ENCODE measurements at regions not wholly inside any gene's neighbourhood (a gene's known extent, or its start where the extent isn't known, plus 50 kb on each side); places are given as distances from the start of the nearest gene placed in this dataset.

DNA sequence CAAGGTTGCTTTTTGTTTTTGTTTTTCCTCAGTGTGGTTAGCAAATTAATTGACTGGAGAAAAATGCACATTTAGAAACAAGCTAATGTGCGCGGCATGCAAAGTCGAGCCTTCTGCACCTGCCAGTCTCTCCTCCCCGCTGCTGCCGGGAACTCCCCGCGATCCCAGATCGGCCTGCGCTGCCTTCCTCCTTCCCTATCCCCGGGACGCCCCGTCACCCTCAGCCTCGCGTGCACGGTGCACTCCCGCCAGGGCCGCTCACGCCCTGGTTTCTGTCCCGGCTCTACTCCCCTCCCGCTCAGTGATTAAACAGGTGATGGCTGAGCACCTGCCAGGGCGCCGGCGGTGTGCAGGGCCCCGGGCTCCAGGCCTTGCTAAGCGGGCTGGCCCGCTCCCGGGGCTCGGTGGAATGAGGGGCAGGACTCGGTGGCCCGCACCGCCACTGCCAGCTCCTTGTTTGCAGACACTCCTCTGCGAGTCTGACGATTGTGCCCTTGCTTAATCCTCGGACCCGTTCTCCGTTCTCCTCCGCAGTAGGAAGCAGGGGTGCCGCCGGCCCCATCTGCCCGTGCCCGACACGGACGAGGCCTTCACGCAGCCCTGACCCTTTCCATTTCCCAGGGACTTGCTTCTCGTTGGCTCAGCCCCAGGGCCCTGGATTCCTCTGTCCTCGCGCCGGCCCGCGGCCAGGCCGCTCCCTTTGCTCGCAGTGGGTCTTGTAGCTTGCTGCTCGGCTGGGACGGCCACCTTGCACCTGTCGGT is 143.4 kb downstream of the TRIML1 start:
- peak overlapping the region; percentile 69 for H3K4me3 ChIP-seq (ENCODE audit: low read depth, low read length)
- H3K79me2 ChIP-seq (ENCODE audit: control insufficient read depth, insufficient read depth, low read length, unreplicated experiment): no peaks in the 10 kb centered on the region
- peaks cover 14% of the 10 kb centered on the region; the same call in 1 of the 2 replicates for H3K27me3 ChIP-seq (ENCODE audit: insufficient read depth, low read length)
- H3K4me1 ChIP-seq (ENCODE audit: control insufficient read depth, insufficient read depth, low read length, unreplicated experiment): no peaks in the 10 kb centered on the region
- peak overlapping the region; percentile 38 for H2AFZ ChIP-seq (ENCODE audit: low read length, unreplicated experiment)
- H3K27ac ChIP-seq (ENCODE audit: low read depth, low read length): no peak overlapping the region
- no peaks in the 10 kb centered on the region for H3K36me3 ChIP-seq (ENCODE audit: insufficient read depth, low read length)

- Histone ChIP-seq H3K4me3 (ENCODE audit: low read depth, low read length) (no peak overlapping the region), H3K79me2 (ENCODE audit: control insufficient read depth, insufficient read depth, low read length, unreplicated experiment) (no peaks in the 10 kb centered on the region), H3K36me3 (ENCODE audit: insufficient read depth, low read length) (no peaks in the 10 kb centered on the region), H3K27ac (ENCODE audit: low read depth, low read length) (no peak overlapping the region), H2AFZ (ENCODE audit: low read length, unreplicated experiment) (no peak overlapping the region), H3K4me1 (ENCODE audit: control insufficient read depth, insufficient read depth, low read length, unreplicated experiment) (no peaks in the 10 kb centered on the region), H3K27me3 (ENCODE audit: insufficient read depth, low read length) (peaks cover 11% of the 10 kb centered on the region; the same call in 1 of the 2 replicates)
These were observed 148.1 kb downstream of the TRIML1 start for GRCh38 chr4:188287169-188287894.

GRCh38 chr4:188289531-188290125 is 150.4 kb downstream of the TRIML1 start:
- H3K79me2 ChIP-seq (ENCODE audit: control insufficient read depth, insufficient read depth, low read length, unreplicated experiment): no peaks in the 10 kb centered on the region
- H2AFZ ChIP-seq (ENCODE audit: low read length, unreplicated experiment): no peak overlapping the region
- H3K27ac ChIP-seq (ENCODE audit: low read depth, low read length): no peak overlapping the region
- no peaks in the 10 kb centered on the region for H3K4me1 ChIP-seq (ENCODE audit: control insufficient read depth, insufficient read depth, low read length, unreplicated experiment)
- no peaks in the 10 kb centered on the region for H3K27me3 ChIP-seq (ENCODE audit: insufficient read depth, low read length)
- no peak overlapping the region for H3K4me3 ChIP-seq (ENCODE audit: low read depth, low read length)
- no peaks in the 10 kb centered on the region for H3K36me3 ChIP-seq (ENCODE audit: insufficient read depth, low read length)

DNA sequence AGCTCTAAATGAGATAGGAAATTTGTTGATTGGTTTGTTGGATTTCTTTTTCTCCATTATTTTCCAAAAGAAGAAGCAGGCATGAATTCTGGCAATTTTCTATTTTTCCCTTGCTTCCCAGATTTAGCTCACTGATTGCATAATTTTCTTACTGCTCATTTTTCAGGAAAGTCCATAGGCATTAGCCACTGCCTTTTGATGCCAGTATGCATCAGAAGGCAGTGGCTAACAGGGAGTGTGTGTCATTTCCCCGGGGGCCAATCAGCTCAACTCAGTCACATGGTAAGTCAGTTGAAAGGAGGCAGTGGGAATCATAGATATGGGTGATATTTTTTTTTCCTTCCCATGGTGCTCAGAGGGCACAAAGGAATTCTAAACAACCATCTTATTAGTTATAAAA is 156.7 kb downstream of the TRIML1 start:
- peak overlapping the region; percentile 70 for H3K27ac ChIP-seq (ENCODE audit: low read depth, low read length)
- H2AFZ ChIP-seq (ENCODE audit: low read length, unreplicated experiment): no peak overlapping the region
- H3K27me3 ChIP-seq (ENCODE audit: insufficient read depth, low read length): no peaks in the 10 kb centered on the region
- no peaks in the 10 kb centered on the region for H3K79me2 ChIP-seq (ENCODE audit: control insufficient read depth, insufficient read depth, low read length, unreplicated experiment)
- H3K36me3 ChIP-seq (ENCODE audit: insufficient read depth, low read length): no peaks in the 10 kb centered on the region
- H3K4me1 ChIP-seq (ENCODE audit: control insufficient read depth, insufficient read depth, low read length, unreplicated experiment): peaks cover 27% of the 10 kb centered on the region
- H3K4me3 ChIP-seq (ENCODE audit: low read depth, low read length): peak overlapping the region; percentile 10; the same call in 1 of the 2 replicates

DNA sequence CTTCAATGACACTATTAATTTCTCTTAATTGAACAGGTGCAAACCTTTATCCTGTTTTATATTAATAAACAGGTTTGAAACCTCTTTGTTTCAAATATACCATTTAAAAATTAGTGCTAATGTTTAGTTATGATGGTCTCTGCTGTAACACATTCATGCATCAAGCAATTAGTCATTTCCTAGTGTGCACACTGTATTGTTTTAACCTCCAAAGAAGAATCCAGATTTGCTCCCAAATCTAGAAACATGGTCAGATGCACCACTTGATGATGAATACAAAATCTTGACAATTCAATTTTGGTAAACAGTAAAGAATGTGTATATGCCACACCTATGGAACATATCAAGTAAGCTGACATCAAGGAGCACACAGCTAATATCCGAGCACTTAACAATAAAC is 157.1 kb downstream of the TRIML1 start:
- Histone ChIP-seq H3K27ac (ENCODE audit: low read depth, low read length) (peak overlapping the region; percentile 70), H3K27me3 (ENCODE audit: insufficient read depth, low read length) (no peaks in the 10 kb centered on the region), H3K36me3 (ENCODE audit: insufficient read depth, low read length) (no peaks in the 10 kb centered on the region), H3K4me3 (ENCODE audit: low read depth, low read length) (peak overlapping the region; percentile 27; the same call in 1 of the 2 replicates), H2AFZ (ENCODE audit: low read length, unreplicated experiment) (no peak overlapping the region), H3K79me2 (ENCODE audit: control insufficient read depth, insufficient read depth, low read length, unreplicated experiment) (no peaks in the 10 kb centered on the region), H3K4me1 (ENCODE audit: control insufficient read depth, insufficient read depth, low read length, unreplicated experiment) (peaks cover 27% of the 10 kb centered on the region)

- peaks cover 27% of the 10 kb centered on the region for H3K4me1 ChIP-seq (ENCODE audit: control insufficient read depth, insufficient read depth, low read length, unreplicated experiment)
- H3K79me2 ChIP-seq (ENCODE audit: control insufficient read depth, insufficient read depth, low read length, unreplicated experiment): no peaks in the 10 kb centered on the region
- peak overlapping the region; percentile 34; the same call in 1 of the 2 replicates for H3K27ac ChIP-seq (ENCODE audit: low read depth, low read length)
- H3K27me3 ChIP-seq (ENCODE audit: insufficient read depth, low read length): no peaks in the 10 kb centered on the region
- H3K4me3 ChIP-seq (ENCODE audit: low read depth, low read length): no peak overlapping the region
- H3K36me3 ChIP-seq (ENCODE audit: insufficient read depth, low read length): no peaks in the 10 kb centered on the region
- no peak overlapping the region for H2AFZ ChIP-seq (ENCODE audit: low read length, unreplicated experiment)
These were observed 158.6 kb downstream of the TRIML1 start for GRCh38 chr4:188297873-188298272.

DNA sequence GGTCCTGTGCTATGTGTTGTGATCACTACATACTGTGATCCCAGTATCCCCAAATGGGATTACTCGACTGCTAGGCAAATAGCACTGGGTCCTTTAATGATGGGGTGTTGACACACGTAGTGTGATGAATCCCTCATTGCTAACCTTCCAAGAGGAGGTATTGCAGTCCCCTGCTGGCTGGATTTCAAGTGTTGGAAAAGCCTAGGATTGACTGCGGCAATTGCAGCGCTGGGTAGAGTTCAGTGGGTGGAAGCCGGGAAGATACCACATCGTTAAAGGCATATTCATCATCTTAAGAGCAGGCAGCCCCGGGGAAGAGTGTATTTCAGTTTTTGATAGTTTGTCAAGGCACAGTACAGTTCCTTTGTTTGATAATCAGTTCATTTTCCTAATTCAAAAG is 159.9 kb downstream of the TRIML1 start:
- no peaks in the 10 kb centered on the region for H3K27me3 ChIP-seq (ENCODE audit: insufficient read depth, low read length)

DNA sequence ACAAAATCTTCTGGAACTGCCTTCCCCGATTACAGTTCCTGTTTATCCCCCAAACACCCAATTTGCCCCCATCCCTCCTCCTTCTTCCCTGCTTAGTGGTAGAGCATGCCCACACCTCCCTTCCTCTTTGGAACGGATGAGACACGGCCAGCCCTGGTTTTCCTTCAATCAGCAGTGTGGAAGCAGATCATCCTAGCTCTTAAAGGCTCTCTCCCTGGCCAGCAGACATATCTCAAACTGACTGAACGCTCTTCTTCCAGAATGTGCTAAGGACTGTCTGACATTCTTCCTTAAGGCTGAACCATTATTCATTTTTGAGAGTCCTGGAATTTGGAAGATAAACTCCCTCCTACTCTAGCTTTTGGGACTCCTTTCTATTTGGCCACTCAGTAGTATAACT is 161.1 kb downstream of the TRIML1 start:
- Histone ChIP-seq H3K4me1 (ENCODE audit: control insufficient read depth, insufficient read depth, low read length, unreplicated experiment) (peaks cover 22% of the 10 kb centered on the region), H3K79me2 (ENCODE audit: control insufficient read depth, insufficient read depth, low read length, unreplicated experiment) (no peaks in the 10 kb centered on the region), H3K27ac (ENCODE audit: low read depth, low read length) (no peak overlapping the region), H3K27me3 (ENCODE audit: insufficient read depth, low read length) (no peaks in the 10 kb centered on the region), H2AFZ (ENCODE audit: low read length, unreplicated experiment) (no peak overlapping the region), H3K36me3 (ENCODE audit: insufficient read depth, low read length) (no peaks in the 10 kb centered on the region), H3K4me3 (ENCODE audit: low read depth, low read length) (no peak overlapping the region)

More for the DNA sequence above, 159.9 kb downstream of the TRIML1 start:
- H3K27ac ChIP-seq (ENCODE audit: low read depth, low read length): no peak overlapping the region
- H3K4me3 ChIP-seq (ENCODE audit: low read depth, low read length): no peak overlapping the region
- no peaks in the 10 kb centered on the region for H3K36me3 ChIP-seq (ENCODE audit: insufficient read depth, low read length)
- H3K79me2 ChIP-seq (ENCODE audit: control insufficient read depth, insufficient read depth, low read length, unreplicated experiment): no peaks in the 10 kb centered on the region
- peaks cover 27% of the 10 kb centered on the region for H3K4me1 ChIP-seq (ENCODE audit: control insufficient read depth, insufficient read depth, low read length, unreplicated experiment)
- H2AFZ ChIP-seq (ENCODE audit: low read length, unreplicated experiment): no peak overlapping the region

DNA sequence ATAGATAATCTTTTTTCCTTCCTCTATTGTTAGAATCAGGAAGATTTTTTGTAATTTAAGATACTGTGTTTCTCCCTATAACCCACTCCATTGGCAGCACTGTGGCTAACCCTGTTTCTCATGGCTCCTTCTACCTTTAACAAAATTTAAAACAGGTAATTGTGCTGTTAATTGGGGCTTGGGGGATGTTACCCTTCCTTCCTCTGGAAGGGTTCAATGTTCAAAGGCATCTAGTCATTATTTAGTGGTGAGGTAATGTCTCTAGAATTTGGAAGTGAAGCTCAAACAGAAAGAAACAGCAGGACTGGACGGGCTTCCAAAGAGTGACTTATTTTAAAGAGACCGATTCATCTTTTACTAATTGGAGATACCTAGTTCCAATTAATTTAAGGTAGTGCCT is 166.4 kb downstream of the TRIML1 start:
- Histone ChIP-seq H3K79me2 (ENCODE audit: control insufficient read depth, insufficient read depth, low read length, unreplicated experiment) (no peaks in the 10 kb centered on the region), H3K4me3 (ENCODE audit: low read depth, low read length) (no peak overlapping the region), H3K27me3 (ENCODE audit: insufficient read depth, low read length) (no peaks in the 10 kb centered on the region), H2AFZ (ENCODE audit: low read length, unreplicated experiment) (no peak overlapping the region), H3K4me1 (ENCODE audit: control insufficient read depth, insufficient read depth, low read length, unreplicated experiment) (no peaks in the 10 kb centered on the region), H3K36me3 (ENCODE audit: insufficient read depth, low read length) (no peaks in the 10 kb centered on the region), H3K27ac (ENCODE audit: low read depth, low read length) (no peak overlapping the region)

DNA sequence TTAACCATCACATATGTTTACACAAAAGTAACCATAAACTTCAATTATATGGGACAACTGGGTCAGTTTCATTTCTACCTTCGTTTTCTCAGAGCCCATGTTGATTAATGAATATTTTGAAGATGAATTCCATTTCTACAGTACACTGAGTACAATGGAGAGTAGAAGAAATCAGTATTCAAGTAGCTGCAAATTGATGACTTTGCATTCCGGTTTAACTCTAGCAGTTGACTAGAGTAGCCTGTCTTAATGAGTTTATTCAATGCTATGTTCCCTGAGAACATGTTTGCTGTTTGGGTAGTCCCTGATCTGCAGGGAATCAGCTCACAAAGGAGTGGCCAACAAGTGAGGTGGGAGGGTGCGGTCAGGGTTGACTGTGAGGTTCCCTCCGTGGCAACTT is 168.3 kb downstream of the TRIML1 start:
- no peaks in the 10 kb centered on the region for H3K27me3 ChIP-seq (ENCODE audit: insufficient read depth, low read length)
- no peaks in the 10 kb centered on the region for H3K4me1 ChIP-seq (ENCODE audit: control insufficient read depth, insufficient read depth, low read length, unreplicated experiment)

More for the DNA sequence above, 168.3 kb downstream of the TRIML1 start:
- H3K79me2 ChIP-seq (ENCODE audit: control insufficient read depth, insufficient read depth, low read length, unreplicated experiment): no peaks in the 10 kb centered on the region
- H2AFZ ChIP-seq (ENCODE audit: low read length, unreplicated experiment): no peak overlapping the region
- H3K4me3 ChIP-seq (ENCODE audit: low read depth, low read length): no peak overlapping the region
- H3K36me3 ChIP-seq (ENCODE audit: insufficient read depth, low read length): no peaks in the 10 kb centered on the region
- no peak overlapping the region for H3K27ac ChIP-seq (ENCODE audit: low read depth, low read length)
